Endothelial cell of umbilical vein (primary cell): ENCODE measurements at regions not wholly inside any gene's neighbourhood (a gene's known extent, or its start where the extent isn't known, plus 50 kb on each side); places are given as distances from the start of the nearest gene placed in this dataset.
"Not testable (repeated sequence)": the region's sequence is repeated elsewhere in the genome, so short reads cannot be mapped to it uniquely, and the experiment has no call there.

Experiments
- CTCF ChIP-seq, 2 donors: IDR thresholded peaks; 1 replicate in 1 of 2; 2 replicates in 1 of 2; pipeline ENCODE4 v1.5.1; 2011; ENCODE audit warnings: low read length in 2 of 2, mild to moderate bottlenecking in 2 of 2, moderate library complexity in 2 of 2, control low read depth in 1 of 2, inconsistent platforms in 1 of 2, low read depth in 1 of 2; ENCODE audit not compliant: insufficient read depth in 1 of 2; ENCODE audit errors: extremely low read depth in 1 of 2
- EZH2 ChIP-seq: IDR thresholded peaks from 2 replicates; pipeline ENCODE4 v1.6.1; 2012; ENCODE audit warnings: borderline replicate concordance, low read depth, mild to moderate bottlenecking, moderate library complexity, low read length, inconsistent platforms; ENCODE audit not compliant: severe bottlenecking

GRCh38 chr21:23153842-23154241 lies 2155.6 kb downstream of the NCAM2 start:
- TF ChIP-seq CTCF (IDR thresholded peaks at IDR 0.05; ENCODE audit: extremely low read depth in 1 of 2, insufficient read depth in 1 of 2, low read depth in 1 of 2, low read length in 2 of 2); EZH2: not testable (repeated sequence)
